SK-N-SH (cell line): ENCODE measurements at regions not wholly inside any gene's neighbourhood (a gene's known extent, or its start where the extent isn't known, plus 50 kb on each side); places are given as distances from the start of the nearest gene placed in this dataset.

Experiments
- CTCF ChIA-PET: fragments of 300-600, 350-600 bp; formaldehyde crosslinking; extraction: SDS; loops from one replicate; lab custom pipeline; 2021; lab: Yijun Ruan, JAX
- POLR2A ChIA-PET: fragments of 350-600 bp; sonication (Branson Sonifier 250); formaldehyde crosslinking; extraction: SDS; loops from one replicate; lab custom pipeline; 2020; ENCODE audit warnings: antibody characterized with exemption, inconsistent platforms; lab: Yijun Ruan, JAX
- DNase-seq: peaks from one replicate; pipeline ENCODE4 v3.0.0; 2012
- H2AFZ ChIP-seq: fragments of 200-600 bp; sonication (generic); 2 replicates; pipeline ENCODE4 v1.8.1; 2016; ENCODE audit warnings: antibody characterized with exemption, mild to moderate bottlenecking, low read depth
- H3F3A ChIP-seq: fragments of 200-600 bp; sonication (generic); replicated peaks from 2 replicates; pipeline ENCODE3; 2016; ENCODE audit warnings: antibody characterized with exemption, mild to moderate bottlenecking; ENCODE audit not compliant: insufficient read depth
- H3K27ac ChIP-seq, 2 experiments: fragments of 200-500 bp in 1 of 2; fragments of 200-600 bp in 1 of 2; sonication (Bioruptor generic) in 1 of 2; sonication (generic), shearing (Covaris generic) in 1 of 2; 2 replicates each; pipeline versions ENCODE4 v1.5.1 to v1.6.1; 2014 to 2016; ENCODE audit warnings: low read depth in 2 of 2, inconsistent platforms in 1 of 2, low read length in 1 of 2, mild to moderate bottlenecking in 1 of 2, mixed read lengths in 1 of 2
- H3K27me3 ChIP-seq: fragments of 200-600 bp; sonication (generic), shearing (Covaris generic); 2 replicates; pipeline ENCODE4 v1.6.1; 2016; ENCODE audit warnings: mixed run types; ENCODE audit not compliant: insufficient read depth
- H3K36me3 ChIP-seq, 2 experiments: fragments of 200-500 bp in 1 of 2; fragments of 200-600 bp in 1 of 2; sonication (Bioruptor generic) in 1 of 2; sonication (generic) in 1 of 2; replicated peaks in 1 of 2; 2 replicates each; pipeline versions ENCODE3 to v1.5.1; 2014 to 2016; ENCODE audit warnings: low read length in 1 of 2, mild to moderate bottlenecking in 1 of 2; ENCODE audit not compliant: insufficient read depth in 2 of 2, control insufficient read depth in 1 of 2
- H3K4me1 ChIP-seq, 2 experiments: fragments of 200-500 bp in 1 of 2; fragments of 200-600 bp in 1 of 2; sonication (Bioruptor generic) in 1 of 2; sonication (generic), shearing (Covaris generic) in 1 of 2; 2 replicates each; pipeline versions ENCODE4 v1.5.1 to v1.6.1; 2014 to 2016; ENCODE audit warnings: low read depth in 1 of 2, low read length in 1 of 2, mixed run types in 1 of 2; ENCODE audit not compliant: insufficient read depth in 2 of 2, control insufficient read depth in 1 of 2
- H3K4me2 ChIP-seq: fragments of 200-600 bp; sonication (generic), shearing (Covaris generic); 2 replicates; pipeline ENCODE4 v1.6.1; 2017; ENCODE audit warnings: mixed run types
- H3K4me3 ChIP-seq, 2 experiments: fragments of 200-500 bp in 1 of 2; fragments of 200-600 bp in 1 of 2; sonication (Bioruptor generic) in 1 of 2; sonication (generic), shearing (Covaris generic) in 1 of 2; 2 replicates each; pipeline versions ENCODE4 v1.5.1 to v1.8.1; 2014 to 2016; ENCODE audit warnings: low read depth in 2 of 2, inconsistent platforms in 1 of 2, low read length in 1 of 2, mild to moderate bottlenecking in 1 of 2, mixed read lengths in 1 of 2, moderate library complexity in 1 of 2
- H3K79me2 ChIP-seq: fragments of 200-600 bp; sonication (generic); 2 replicates; pipeline ENCODE4 v1.8.1; 2017; ENCODE audit warnings: mild to moderate bottlenecking; ENCODE audit not compliant: insufficient read depth
- H3K9ac ChIP-seq: fragments of 200-600 bp; sonication (generic); 2 replicates; pipeline ENCODE4 v1.6.1; 2017; ENCODE audit warnings: mixed run types
- H3K9me2 ChIP-seq: fragments of 200-600 bp; sonication (generic); 2 replicates; pipeline ENCODE4 v1.6.1; 2017; ENCODE audit warnings: mixed run types
- H3K9me3 ChIP-seq: fragments of 200-600 bp; sonication (generic); 2 replicates; pipeline ENCODE4 v1.6.1; 2017; ENCODE audit warnings: mixed run types, mild to moderate bottlenecking, moderate library complexity
- H4K20me1 ChIP-seq: fragments of 200-600 bp; sonication (generic); 2 replicates; pipeline ENCODE4 v1.6.1; 2017; ENCODE audit warnings: mild to moderate bottlenecking, mixed run types; ENCODE audit not compliant: insufficient read depth
- CTCF ChIP-seq: fragments of 200-600 bp; sonication (generic); IDR thresholded peaks from 2 replicates; pipeline ENCODE4 v1.6.1; 2017; ENCODE audit warnings: antibody characterized with exemption, mild to moderate bottlenecking, moderate library complexity
- EP300 ChIP-seq, 2 experiments: IDR thresholded peaks; 2 replicates each; pipeline versions ENCODE4 v1.4.0 to v1.6.1; 2012; ENCODE audit warnings: borderline replicate concordance in 1 of 2, low read depth in 1 of 2, low read length in 1 of 2
- FOXJ3 ChIP-seq: sonication (generic); formaldehyde crosslinking; IDR thresholded peaks from 2 replicates; pipeline ENCODE4 v1.5.1; 2020; ENCODE audit warnings: mild to moderate bottlenecking, missing genetic modification reagents
- FOXM1 ChIP-seq: IDR thresholded peaks from 2 replicates; pipeline ENCODE4 v1.4.0; 2012; ENCODE audit warnings: low read depth, mild to moderate bottlenecking
- MAX ChIP-seq: IDR thresholded peaks from 2 replicates; pipeline ENCODE4 v1.4.0; 2012; ENCODE audit warnings: low read depth
- MEF2A ChIP-seq: IDR thresholded peaks from 2 replicates; pipeline ENCODE4 v1.4.0; 2012; ENCODE audit warnings: low read depth, borderline replicate concordance
- MXI1 ChIP-seq: IDR thresholded peaks from 2 replicates; pipeline ENCODE4 v1.6.1; 2012; ENCODE audit warnings: mild to moderate bottlenecking, low read depth, low read length, improper control_type of control experiment
- PBX3 ChIP-seq: IDR thresholded peaks from 2 replicates; pipeline ENCODE4; 2012
- RAD21 ChIP-seq: IDR thresholded peaks from 2 replicates; pipeline ENCODE4 v1.6.1; 2012; ENCODE audit warnings: mild to moderate bottlenecking, low read length
- REST ChIP-seq: IDR thresholded peaks from 2 replicates; pipeline ENCODE4 v1.6.1; 2012; ENCODE audit warnings: mild to moderate bottlenecking, low read depth, low read length, moderate library complexity
- RFX5 ChIP-seq: IDR thresholded peaks from 2 replicates; pipeline ENCODE4 v1.6.1; 2012; ENCODE audit warnings: mild to moderate bottlenecking, improper control_type of control experiment, low read length
- RXRA ChIP-seq: IDR thresholded peaks from 2 replicates; pipeline ENCODE4 v1.4.0; 2012; ENCODE audit warnings: low read depth, mild to moderate bottlenecking, borderline replicate concordance
- SIN3A ChIP-seq: IDR thresholded peaks from 2 replicates; pipeline ENCODE4 v1.6.1; 2012; ENCODE audit warnings: low read depth, mild to moderate bottlenecking, low read length, moderate library complexity, borderline replicate concordance
- TEAD4 ChIP-seq: IDR thresholded peaks from 2 replicates; pipeline ENCODE4 v1.4.0; 2012; ENCODE audit warnings: mild to moderate bottlenecking, borderline replicate concordance; ENCODE audit not compliant: insufficient read depth
- USF2 ChIP-seq: fragments of 150-350 bp; IDR thresholded peaks from 2 replicates; pipeline ENCODE4 v1.6.1; 2017; ENCODE audit warnings: antibody characterized with exemption, low read length, low read depth, borderline replicate concordance
- WGBS: methylation state at CpG from one replicate; pipeline ENCODE4 v1.1.6; 2017; ENCODE audit warnings: low lambda C conversion rate; 5-methylcytosine and 5-hydroxymethylcytosine counted together

GRCh38 chr16:6146874-6147425, 1049.4 kb upstream of the EEF2KMT start:
- no peaks in the 10 kb centered on the region for H3K27me3 ChIP-seq
- no peak overlapping the region for H3K9ac ChIP-seq
- H3K79me2 ChIP-seq: no peaks in the 10 kb centered on the region
- no peaks in the 10 kb centered on the region; the same call in 1 of the 2 replicates for H3K9me3 ChIP-seq
- H3K4me1 ChIP-seq: no peaks in the 10 kb centered on the region
- WGBS: 27% methylated on average over 9 of the region's 9 CpGs
- H3K4me3 ChIP-seq: no peak overlapping the region
- TF ChIP-seq TEAD4: no peak
- no peak for TF ChIP-seq RXRA
- TF ChIP-seq MAX: no peak
- TF ChIP-seq RAD21: no peak
- TF ChIP-seq FOXJ3 (CRISPR knock-in tag): no peak
- TF ChIP-seq CTCF: no peak
- TF ChIP-seq REST: no peak
- TF ChIP-seq EP300 (IDR thresholded peaks at IDR 0.05; ENCODE audit: borderline replicate concordance in 1 of 2, low read depth in 1 of 2, low read length in 1 of 2): no peak
- H3K27ac ChIP-seq: no peak overlapping the region
- ChIA-PET CTCF (interaction anchor here (1.9 kb wide), 1 partner anchor 18 kb away, joined by 7 read pairs; no protein-coding TSS in a partner anchor), POLR2A (no interaction called here)
- H3F3A ChIP-seq: no peaks in the 10 kb centered on the region
- no peaks in the 10 kb centered on the region for H3K9me2 ChIP-seq
- no peak overlapping the region for H3K4me2 ChIP-seq
- no peaks in the 10 kb centered on the region for H3K36me3 ChIP-seq
- DNase-seq: no peak
- no peak overlapping the region for H2AFZ ChIP-seq
- no peaks in the 10 kb centered on the region for H4K20me1 ChIP-seq

- Histone ChIP-seq H3K4me3 (no peak overlapping the region), H3K36me3 (no peaks in the 10 kb centered on the region), H3F3A (no peaks in the 10 kb centered on the region), H4K20me1 (no peaks in the 10 kb centered on the region), H3K79me2 (no peaks in the 10 kb centered on the region), H3K27me3 (no peaks in the 10 kb centered on the region), H3K9me3 (no peaks in the 10 kb centered on the region; the same call in 1 of the 2 replicates), H3K9ac (no peak overlapping the region), H3K9me2 (no peaks in the 10 kb centered on the region), H2AFZ (no peak overlapping the region), H3K27ac (no peak overlapping the region), H3K4me1 (no peaks in the 10 kb centered on the region), H3K4me2 (no peak overlapping the region)
- ChIA-PET CTCF (interaction anchor here (1.9 kb wide), 1 partner anchor 19 kb away, joined by 7 read pairs; no protein-coding TSS in a partner anchor), POLR2A (no interaction called here)
- 14% methylated on average over 2 of the region's 2 CpGs for WGBS
- no peak for DNase-seq
- no peak for TF ChIP-seq RXRA
- TF ChIP-seq SIN3A: no peak
- TF ChIP-seq RFX5: no peak
- TF ChIP-seq RAD21: no peak
- TF ChIP-seq MXI1: no peak
- TF ChIP-seq USF2: no peak
- no peak for TF ChIP-seq FOXM1
- no peak for TF ChIP-seq PBX3
- TF ChIP-seq MEF2A: no peak
- no peak for TF ChIP-seq CTCF
Observed at GRCh38 chr16:6146356-6146755, 1048.8 kb upstream of the EEF2KMT start.
